ENCODE measurements at regions not wholly inside any gene's neighbourhood (a gene's known extent, or its start where the extent isn't known, plus 50 kb on each side); places are given as distances from the start of the nearest gene placed in this dataset.

GRCh38 chr10:31642281-31642680 is 286.4 kb downstream of the ARHGAP12 start:
- Mint-ChIP-seq H3K4me1 (no peaks in the 10 kb centered on the region), H3K9me3 (no peaks in the 10 kb centered on the region), H3K27ac (no peak overlapping the region), H3K4me3 (no peak overlapping the region), H3K27me3 (peaks cover 14% of the 10 kb centered on the region), H3K36me3 (ENCODE audit: low read depth) (no peaks in the 10 kb centered on the region)
- no peak for DNase-seq
- CTCF ChIA-PET = no interaction called here
- POLR2A ChIA-PET = no interaction called here

- H3K4me1 Mint-ChIP-seq = no peaks in the 10 kb centered on the region
- no peak for DNase-seq
- POLR2A ChIA-PET = no interaction called here
Measured at GRCh38 chr10:31635415-31636065, 293.1 kb downstream of the ARHGAP12 start.

GRCh38 chr10:31635009-31635408 is 293.6 kb downstream of the ARHGAP12 start:
- POLR2A ChIA-PET = no interaction called here
- DNase-seq = no peak
- H3K27me3 Mint-ChIP-seq = peaks cover 8% of the 10 kb centered on the region
- H3K4me3 Mint-ChIP-seq = no peak overlapping the region
- H3K36me3 Mint-ChIP-seq (ENCODE audit: low read depth) = no peaks in the 10 kb centered on the region
- H3K4me1 Mint-ChIP-seq = no peaks in the 10 kb centered on the region
- CTCF ChIA-PET = no interaction called here
- H3K9me3 Mint-ChIP-seq = peaks cover 2% of the 10 kb centered on the region
- no peak overlapping the region for H3K27ac Mint-ChIP-seq

More at GRCh38 chr10:31635415-31636065, 293.1 kb downstream of the ARHGAP12 start:
- CTCF ChIA-PET = no interaction called here
- Mint-ChIP-seq H3K4me3 (no peak overlapping the region), H3K9me3 (peaks cover 2% of the 10 kb centered on the region), H3K27me3 (peaks cover 9% of the 10 kb centered on the region), H3K27ac (no peak overlapping the region), H3K36me3 (ENCODE audit: low read depth) (no peaks in the 10 kb centered on the region)

- ChIA-PET POLR2A (no interaction called here), CTCF (no interaction called here)
- DNase-seq = no peak
- Mint-ChIP-seq H3K27ac (no peak overlapping the region), H3K9me3 (peaks cover 9% of the 10 kb centered on the region), H3K4me3 (no peak overlapping the region), H3K36me3 (ENCODE audit: low read depth) (no peaks in the 10 kb centered on the region), H3K4me1 (no peaks in the 10 kb centered on the region), H3K27me3 (peaks cover 22% of the 10 kb centered on the region)
Measured at GRCh38 chr10:31630861-31631567, 297.6 kb downstream of the ARHGAP12 start.

- CTCF ChIA-PET = no interaction called here
- Mint-ChIP-seq H3K4me3 (no peak overlapping the region), H3K27me3 (peaks cover 19% of the 10 kb centered on the region), H3K27ac (no peak overlapping the region), H3K4me1 (no peaks in the 10 kb centered on the region), H3K36me3 (ENCODE audit: low read depth) (peaks cover 3% of the 10 kb centered on the region), H3K9me3 (peaks cover 16% of the 10 kb centered on the region)
- no peak for DNase-seq
- POLR2A ChIA-PET = no interaction called here
Measured at GRCh38 chr10:31625566-31625965, 303.1 kb downstream of the ARHGAP12 start.

GRCh38 chr10:31624611-31625010 is 304.0 kb downstream of the ARHGAP12 start:
- Mint-ChIP-seq H3K36me3 (ENCODE audit: low read depth) (peaks cover 3% of the 10 kb centered on the region), H3K4me3 (no peak overlapping the region), H3K9me3 (peaks cover 16% of the 10 kb centered on the region), H3K4me1 (no peaks in the 10 kb centered on the region), H3K27me3 (peaks cover 16% of the 10 kb centered on the region), H3K27ac (no peak overlapping the region)
- CTCF ChIA-PET = no interaction called here
- POLR2A ChIA-PET = no interaction called here
- DNase-seq = no peak

GRCh38 chr10:31623947-31624346 is 304.7 kb downstream of the ARHGAP12 start:
- peaks cover 3% of the 10 kb centered on the region for H3K36me3 Mint-ChIP-seq (ENCODE audit: low read depth)
- no peaks in the 10 kb centered on the region for H3K4me1 Mint-ChIP-seq
- H3K9me3 Mint-ChIP-seq = peaks cover 16% of the 10 kb centered on the region
- ChIA-PET CTCF (no interaction called here), POLR2A (no interaction called here)
- H3K27me3 Mint-ChIP-seq = peaks cover 12% of the 10 kb centered on the region
- no peak overlapping the region for H3K27ac Mint-ChIP-seq
- DNase-seq = no peak
- H3K4me3 Mint-ChIP-seq = no peak overlapping the region

- ChIA-PET CTCF (no interaction called here), POLR2A (no interaction called here)
- H3K4me3 Mint-ChIP-seq = no peak overlapping the region
Measured at GRCh38 chr10:31623466-31623865, 304.4 kb downstream of the ZEB1 start.

GRCh38 chr10:31622978-31623377 is 304.0 kb downstream of the ZEB1 start:
- H3K4me1 Mint-ChIP-seq = no peaks in the 10 kb centered on the region
- no peak overlapping the region for H3K27ac Mint-ChIP-seq
- peaks cover 16% of the 10 kb centered on the region for H3K9me3 Mint-ChIP-seq
- DNase-seq = no peak
- no peak overlapping the region for H3K4me3 Mint-ChIP-seq
- peaks cover 3% of the 10 kb centered on the region for H3K36me3 Mint-ChIP-seq (ENCODE audit: low read depth)
- POLR2A ChIA-PET = no interaction called here
- CTCF ChIA-PET = no interaction called here
- H3K27me3 Mint-ChIP-seq = peaks cover 10% of the 10 kb centered on the region

More at GRCh38 chr10:31623466-31623865, 304.4 kb downstream of the ZEB1 start:
- H3K27me3 Mint-ChIP-seq = peaks cover 10% of the 10 kb centered on the region
- DNase-seq = no peak
- peaks cover 3% of the 10 kb centered on the region for H3K36me3 Mint-ChIP-seq (ENCODE audit: low read depth)
- H3K9me3 Mint-ChIP-seq = peaks cover 16% of the 10 kb centered on the region
- H3K4me1 Mint-ChIP-seq = no peaks in the 10 kb centered on the region
- H3K27ac Mint-ChIP-seq = no peak overlapping the region

GRCh38 chr10:31621733-31622132 is 302.7 kb downstream of the ZEB1 start:
- peaks cover 3% of the 10 kb centered on the region for H3K36me3 Mint-ChIP-seq (ENCODE audit: low read depth)

GRCh38 chr10:31620226-31621151 is 301.5 kb downstream of the ZEB1 start:
- Mint-ChIP-seq H3K27ac (no peak overlapping the region), H3K4me1 (no peaks in the 10 kb centered on the region)

More at GRCh38 chr10:31621733-31622132, 302.7 kb downstream of the ZEB1 start:
- H3K4me1 Mint-ChIP-seq = no peaks in the 10 kb centered on the region
- DNase-seq = no peak
- H3K27ac Mint-ChIP-seq = no peak overlapping the region
- H3K9me3 Mint-ChIP-seq = peaks cover 16% of the 10 kb centered on the region
- H3K4me3 Mint-ChIP-seq = no peak overlapping the region
- peaks cover 10% of the 10 kb centered on the region for H3K27me3 Mint-ChIP-seq
- CTCF ChIA-PET = no interaction called here
- POLR2A ChIA-PET = no interaction called here

GRCh38 chr10:31619531-31620061 is 300.6 kb downstream of the ZEB1 start:
- no peaks in the 10 kb centered on the region for H3K4me1 Mint-ChIP-seq
- H3K27me3 Mint-ChIP-seq = peaks cover 8% of the 10 kb centered on the region
- CTCF ChIA-PET = no interaction called here
- H3K27ac Mint-ChIP-seq = no peak overlapping the region
- peaks cover 3% of the 10 kb centered on the region for H3K36me3 Mint-ChIP-seq (ENCODE audit: low read depth)
- DNase-seq = no peak
- POLR2A ChIA-PET = no interaction called here
- no peak overlapping the region for H3K4me3 Mint-ChIP-seq
- H3K9me3 Mint-ChIP-seq = peaks cover 4% of the 10 kb centered on the region

More at GRCh38 chr10:31620226-31621151, 301.5 kb downstream of the ZEB1 start:
- DNase-seq = no peak
- ChIA-PET CTCF (no interaction called here), POLR2A (no interaction called here)
- Mint-ChIP-seq H3K9me3 (peaks cover 6% of the 10 kb centered on the region), H3K4me3 (no peak overlapping the region), H3K36me3 (ENCODE audit: low read depth) (peaks cover 3% of the 10 kb centered on the region), H3K27me3 (peaks cover 5% of the 10 kb centered on the region)

- ChIA-PET CTCF (no interaction called here), POLR2A (no interaction called here)
- no peak for DNase-seq
- H3K4me1 Mint-ChIP-seq = no peaks in the 10 kb centered on the region
- peaks cover 9% of the 10 kb centered on the region for H3K27me3 Mint-ChIP-seq
- H3K27ac Mint-ChIP-seq = no peak overlapping the region
- no peaks in the 10 kb centered on the region for H3K36me3 Mint-ChIP-seq (ENCODE audit: low read depth)
- H3K4me3 Mint-ChIP-seq = no peak overlapping the region
- H3K9me3 Mint-ChIP-seq = no peaks in the 10 kb centered on the region
Measured at GRCh38 chr10:31618541-31619291, 299.7 kb downstream of the ZEB1 start.
